Activated naive CD4-positive, alpha-beta T cell treated with anti-CD3 and anti-CD28 coated beads for 36 hours (primary cell): ENCODE measurements at regions not wholly inside any gene's neighbourhood (a gene's known extent, or its start where the extent isn't known, plus 50 kb on each side); places are given as distances from the start of the nearest gene placed in this dataset.
"Not testable (repeated sequence)": the region's sequence is repeated elsewhere in the genome, so short reads cannot be mapped to it uniquely, and the experiment has no call there.

ENCODE experiments used
- CTCF ChIA-PET: fragments of 350-600 bp; sonication (Branson Sonifier 250); formaldehyde crosslinking; loops from one replicate; lab custom pipeline; 2021; ENCODE audit warnings: antibody characterized with exemption; lab: Charles Lee
- DNase-seq: peaks from one replicate; pipeline ENCODE4 v3.0.0-alpha.2; 2020
- H3K27ac Mint-ChIP-seq: one replicate; pipeline ENCODE4 v1.8.0; 2021; ENCODE audit warnings: mild to moderate bottlenecking, mixed read lengths
- H3K27me3 Mint-ChIP-seq: one replicate; pipeline ENCODE4 v1.8.0; 2021; ENCODE audit warnings: low read depth, mixed read lengths
- H3K36me3 Mint-ChIP-seq: one replicate; pipeline ENCODE4 v1.8.0; 2021; ENCODE audit warnings: low read depth, mixed read lengths
- H3K4me1 Mint-ChIP-seq: one replicate; pipeline ENCODE4 v1.8.0; 2021; ENCODE audit warnings: low read depth, mixed read lengths
- H3K4me3 Mint-ChIP-seq: one replicate; pipeline ENCODE4 v1.8.0; 2021; ENCODE audit warnings: mild to moderate bottlenecking, moderate library complexity, mixed read lengths
- H3K9me3 Mint-ChIP-seq: one replicate; pipeline ENCODE4 v1.8.0; 2021; ENCODE audit warnings: mixed read lengths
- intact Hi-C: fragments of 100-400 bp; cut with micrococcal nuclease; formaldehyde crosslinking; loops from one replicate; pipeline ENCODE4 v1.15.1; 2023

DNA sequence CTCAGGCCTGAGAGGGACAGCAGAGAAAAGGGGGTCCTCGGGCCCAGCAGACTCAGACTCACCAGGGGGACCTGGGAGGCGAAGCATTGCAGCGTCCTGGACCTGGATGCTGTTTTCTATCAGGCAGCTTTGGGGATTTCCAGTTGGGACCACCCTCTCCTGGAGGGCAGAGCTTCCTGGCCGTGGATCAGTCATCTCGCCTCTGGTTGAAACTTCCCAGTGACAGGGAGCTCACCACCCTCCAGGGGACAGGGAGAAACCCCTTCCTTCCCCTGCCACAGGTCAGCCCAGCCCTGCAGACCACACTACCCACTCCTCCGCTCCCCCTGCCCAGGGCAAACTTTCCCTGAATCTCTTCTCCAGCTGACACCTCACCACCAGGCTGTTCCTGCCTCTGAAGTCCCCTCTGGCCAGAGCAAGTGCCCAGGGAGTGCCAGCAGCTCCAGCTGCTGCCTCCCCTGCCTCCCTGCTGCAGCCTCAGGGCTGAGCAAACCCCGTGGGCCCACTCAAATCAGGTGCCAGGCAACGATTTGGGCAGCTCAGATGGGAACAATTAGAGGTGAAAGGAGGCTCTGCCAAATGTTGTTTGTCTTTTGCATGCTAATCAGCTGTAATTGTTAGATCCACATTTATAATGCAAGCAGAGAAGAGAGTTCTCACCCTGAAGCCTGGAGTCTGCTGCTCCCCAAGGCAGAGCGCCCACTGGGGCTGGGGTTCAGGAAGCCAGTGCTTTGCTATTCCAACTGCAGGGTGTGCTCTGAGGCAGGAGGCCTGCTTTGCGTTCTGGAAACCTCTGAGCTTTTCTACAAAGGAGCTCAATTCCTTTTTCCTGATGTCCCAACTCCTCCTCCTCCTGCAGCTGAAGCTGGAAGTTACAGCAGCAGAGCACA lies 322.5 kb upstream of the SFSWAP start:
- H3K27me3 Mint-ChIP-seq, H3K36me3 Mint-ChIP-seq, H3K4me3 Mint-ChIP-seq, H3K27ac Mint-ChIP-seq, H3K9me3 Mint-ChIP-seq, intact Hi-C loops, DNase-seq, H3K4me1 Mint-ChIP-seq: not testable (repeated sequence)
- CTCF ChIA-PET, result interaction anchor here (0.6 kb wide), 1 partner anchor 574 kb away, joined by 3 read pairs; no protein-coding TSS in a partner anchor

- H3K27me3 Mint-ChIP-seq, result peaks cover 3% of the 10 kb centered on the region
- no peaks in the 10 kb centered on the region for H3K4me1 Mint-ChIP-seq
- DNase-seq, result no peak
- no peak overlapping the region for H3K27ac Mint-ChIP-seq
- no peaks in the 10 kb centered on the region for H3K9me3 Mint-ChIP-seq
- CTCF ChIA-PET, result interaction anchor here (0.6 kb wide), 1 partner anchor 575 kb away, joined by 3 read pairs; no protein-coding TSS in a partner anchor
- no peaks in the 10 kb centered on the region for H3K36me3 Mint-ChIP-seq
- no peak overlapping the region for H3K4me3 Mint-ChIP-seq
- intact Hi-C loops, result no loop called here
Observed at GRCh38 chr12:131389054-131390013, 321.6 kb upstream of the SFSWAP start.

DNA sequence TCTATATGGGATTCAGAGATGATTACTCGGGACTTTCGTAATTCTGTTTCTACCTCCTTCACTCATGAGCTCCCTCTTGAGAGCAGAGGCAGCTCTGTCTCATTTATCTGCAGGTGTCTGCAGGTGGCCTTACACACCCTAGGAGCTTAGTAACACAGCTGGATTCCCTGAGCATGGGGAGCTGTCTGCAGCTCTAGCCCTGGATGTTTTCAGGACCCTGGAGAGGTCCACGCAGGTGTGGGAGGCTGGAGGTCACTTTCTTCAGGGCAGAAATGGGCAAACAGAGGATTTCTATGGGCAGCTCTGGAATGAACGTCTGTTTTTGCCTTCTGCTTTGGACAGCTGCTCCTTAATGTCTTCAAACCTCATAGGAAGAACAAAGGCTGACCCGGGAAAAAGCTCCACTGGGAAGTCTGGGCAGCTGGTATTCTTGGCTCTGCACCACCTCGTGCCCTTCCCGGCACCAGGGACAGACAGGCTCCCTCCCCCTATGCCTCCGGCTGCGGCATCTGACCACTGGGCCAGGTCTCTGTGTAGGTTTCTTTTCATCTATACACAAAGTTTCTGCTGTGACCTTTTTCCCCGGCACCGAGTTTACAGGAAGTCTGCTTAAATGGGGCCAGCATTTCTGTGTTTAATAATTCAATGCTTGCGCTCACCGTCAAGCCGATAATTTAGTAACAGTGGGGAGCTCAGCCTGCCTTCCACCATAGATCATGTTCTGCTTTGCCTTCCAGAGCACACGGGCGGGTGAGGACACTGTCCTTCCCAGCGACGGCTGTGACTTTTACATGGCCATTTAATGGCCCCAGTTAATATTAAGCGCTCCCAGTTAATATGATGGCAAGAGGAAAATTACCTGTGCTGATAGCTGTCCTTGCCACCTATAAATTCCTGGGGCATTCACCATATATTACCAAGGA lies 320.2 kb upstream of the SFSWAP start:
- peak; percentile 31 for DNase-seq
- no peaks in the 10 kb centered on the region for H3K4me1 Mint-ChIP-seq
- no peaks in the 10 kb centered on the region for H3K9me3 Mint-ChIP-seq

DNA sequence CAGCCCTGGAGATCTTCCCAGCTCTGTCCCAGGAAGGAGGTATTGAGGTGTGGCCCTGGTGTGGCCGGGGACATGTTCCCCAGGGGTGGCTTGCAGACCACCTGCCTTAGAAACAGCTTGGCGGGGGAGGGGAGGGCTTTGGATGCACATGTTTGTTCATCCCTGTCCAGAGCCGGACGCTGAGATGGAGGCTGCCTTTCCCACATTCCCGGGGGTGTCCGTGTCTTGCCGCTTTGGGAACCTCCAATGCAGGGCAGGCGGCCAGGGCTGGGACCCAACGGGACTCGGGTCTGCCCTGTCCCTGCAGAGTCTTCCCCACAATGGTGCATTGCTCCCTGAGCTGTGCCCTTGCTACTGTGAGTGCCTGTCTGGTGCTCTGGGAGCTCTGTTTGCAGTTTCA lies 319.5 kb upstream of the SFSWAP start:
- Mint-ChIP-seq H3K27me3 (peaks cover 3% of the 10 kb centered on the region), H3K9me3 (no peaks in the 10 kb centered on the region), H3K36me3 (no peaks in the 10 kb centered on the region), H3K27ac (no peak overlapping the region), H3K4me3 (no peak overlapping the region), H3K4me1 (no peaks in the 10 kb centered on the region)
- intact Hi-C loops, result no loop called here
- DNase-seq, result no peak
- CTCF ChIA-PET, result no interaction called here

More for the DNA sequence above, 320.2 kb upstream of the SFSWAP start:
- H3K36me3 Mint-ChIP-seq, result no peaks in the 10 kb centered on the region
- H3K4me3 Mint-ChIP-seq, result no peak overlapping the region
- intact Hi-C loops, result no loop called here
- no peak overlapping the region for H3K27ac Mint-ChIP-seq
- peaks cover 3% of the 10 kb centered on the region for H3K27me3 Mint-ChIP-seq
- CTCF ChIA-PET, result no interaction called here

DNA sequence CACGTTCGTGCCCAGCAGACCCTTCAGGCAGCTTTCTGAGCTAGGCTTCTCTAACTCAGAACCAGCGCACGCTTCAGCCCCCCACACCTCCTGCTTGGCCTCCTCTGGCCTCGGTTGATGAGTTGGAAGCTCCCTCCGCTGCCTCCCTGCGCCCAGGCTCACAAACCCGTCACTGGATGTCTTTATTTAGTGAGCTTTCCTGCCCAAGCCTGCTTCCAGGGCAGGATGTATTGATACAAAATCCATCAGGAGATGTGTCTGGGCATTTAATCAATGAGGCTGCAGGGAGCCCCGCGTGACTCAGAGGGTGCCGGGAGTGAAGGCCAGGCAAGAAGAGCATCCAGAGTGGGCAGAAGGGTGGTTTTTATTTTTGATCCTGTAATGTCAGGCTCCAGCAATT lies 316.1 kb upstream of the SFSWAP start:
- CTCF ChIA-PET, H3K4me3 Mint-ChIP-seq, H3K27me3 Mint-ChIP-seq, H3K36me3 Mint-ChIP-seq, DNase-seq, H3K27ac Mint-ChIP-seq, H3K4me1 Mint-ChIP-seq, intact Hi-C loops: not testable (repeated sequence)
- peaks cover 14% of the 10 kb centered on the region for H3K9me3 Mint-ChIP-seq

DNA sequence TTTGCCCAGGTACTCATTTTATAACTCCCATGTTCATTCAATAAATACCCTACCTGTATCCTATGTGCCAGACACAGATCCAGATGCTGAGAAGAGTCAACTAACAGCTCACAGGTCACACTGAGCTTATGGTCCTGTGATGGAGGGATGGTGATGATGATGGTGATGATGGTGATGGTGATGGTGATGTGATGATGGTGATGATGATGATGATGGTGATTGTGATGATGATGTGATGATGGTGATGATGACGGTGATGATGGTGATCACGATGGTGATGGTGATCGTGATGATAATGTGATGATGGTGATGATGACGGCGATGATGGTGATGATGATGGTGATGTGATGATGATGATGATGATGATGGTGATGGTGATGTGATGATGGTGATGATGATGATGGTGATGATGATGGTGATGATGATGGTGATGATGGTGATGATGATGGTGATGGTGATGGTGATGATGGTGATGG lies 315.6 kb upstream of the SFSWAP start:
- H3K4me1 Mint-ChIP-seq, CTCF ChIA-PET, H3K27ac Mint-ChIP-seq, DNase-seq, H3K36me3 Mint-ChIP-seq, H3K27me3 Mint-ChIP-seq, H3K4me3 Mint-ChIP-seq, intact Hi-C loops: not testable (repeated sequence)
- H3K9me3 Mint-ChIP-seq, result peaks cover 14% of the 10 kb centered on the region

DNA sequence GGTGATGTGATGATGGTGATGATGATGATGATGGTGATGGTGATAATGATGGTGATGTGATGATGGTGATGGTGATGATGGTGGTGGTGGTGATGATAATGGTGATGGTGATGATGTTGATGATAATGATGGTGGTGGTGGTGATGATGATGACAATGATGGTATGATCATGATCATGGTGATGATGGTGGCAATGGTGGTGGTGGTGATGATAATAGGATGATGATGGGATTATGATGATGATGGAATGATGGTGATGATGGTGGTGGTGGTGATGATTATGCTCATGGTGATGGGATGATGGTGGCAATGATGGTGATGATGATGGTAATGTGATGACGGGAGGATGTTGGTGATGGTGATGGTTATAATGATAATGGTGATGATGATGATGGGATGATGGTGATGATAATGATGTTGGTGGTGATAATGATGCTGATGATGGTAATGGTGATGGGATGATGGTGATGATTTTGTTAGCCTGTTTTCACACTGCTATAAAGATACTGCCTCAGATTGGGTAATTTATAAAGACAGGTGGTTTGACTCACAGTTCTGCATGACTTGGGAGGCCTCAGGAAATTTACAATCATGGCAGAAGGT lies 314.8 kb upstream of the SFSWAP start:
- no peak for DNase-seq
- Mint-ChIP-seq H3K4me3 (no peak overlapping the region), H3K27me3 (no peaks in the 10 kb centered on the region), H3K36me3 (no peaks in the 10 kb centered on the region), H3K27ac (no peak overlapping the region), H3K9me3 (peaks cover 14% of the 10 kb centered on the region), H3K4me1 (no peaks in the 10 kb centered on the region)
- intact Hi-C loops, result no loop called here
- CTCF ChIA-PET, result no interaction called here

GRCh38 chr12:131397493-131398181 lies 313.3 kb upstream of the SFSWAP start:
- no peak for DNase-seq
- Mint-ChIP-seq H3K4me3 (no peak overlapping the region), H3K9me3 (peaks cover 14% of the 10 kb centered on the region), H3K4me1 (no peaks in the 10 kb centered on the region), H3K27ac (no peak overlapping the region), H3K27me3 (no peaks in the 10 kb centered on the region), H3K36me3 (no peaks in the 10 kb centered on the region)
- intact Hi-C loops, result no loop called here
- CTCF ChIA-PET, result no interaction called here

DNA sequence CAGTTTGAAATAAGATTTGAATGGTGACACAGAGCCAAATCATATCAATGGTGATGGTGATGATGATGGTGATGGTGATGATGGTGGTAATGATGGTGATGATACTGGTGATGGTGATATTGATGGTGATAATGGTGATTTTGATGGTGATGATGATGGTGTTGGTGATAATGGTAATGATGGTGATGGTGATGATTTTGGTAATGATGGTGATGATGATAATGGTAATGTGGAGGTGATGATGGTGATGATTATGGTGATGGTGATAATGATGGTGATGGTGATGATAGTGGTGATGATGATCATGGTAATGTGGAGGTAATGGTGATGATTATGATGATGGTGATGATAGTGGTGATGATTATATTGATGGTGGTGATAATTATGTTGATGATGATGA lies 311.9 kb upstream of the SFSWAP start:
- Mint-ChIP-seq H3K36me3 (no peaks in the 10 kb centered on the region), H3K4me1 (no peaks in the 10 kb centered on the region), H3K27me3 (no peaks in the 10 kb centered on the region), H3K9me3 (peaks cover 14% of the 10 kb centered on the region), H3K4me3 (no peak overlapping the region), H3K27ac (no peak overlapping the region)
- CTCF ChIA-PET, result no interaction called here
- intact Hi-C loops, result no loop called here
- DNase-seq, result no peak

DNA sequence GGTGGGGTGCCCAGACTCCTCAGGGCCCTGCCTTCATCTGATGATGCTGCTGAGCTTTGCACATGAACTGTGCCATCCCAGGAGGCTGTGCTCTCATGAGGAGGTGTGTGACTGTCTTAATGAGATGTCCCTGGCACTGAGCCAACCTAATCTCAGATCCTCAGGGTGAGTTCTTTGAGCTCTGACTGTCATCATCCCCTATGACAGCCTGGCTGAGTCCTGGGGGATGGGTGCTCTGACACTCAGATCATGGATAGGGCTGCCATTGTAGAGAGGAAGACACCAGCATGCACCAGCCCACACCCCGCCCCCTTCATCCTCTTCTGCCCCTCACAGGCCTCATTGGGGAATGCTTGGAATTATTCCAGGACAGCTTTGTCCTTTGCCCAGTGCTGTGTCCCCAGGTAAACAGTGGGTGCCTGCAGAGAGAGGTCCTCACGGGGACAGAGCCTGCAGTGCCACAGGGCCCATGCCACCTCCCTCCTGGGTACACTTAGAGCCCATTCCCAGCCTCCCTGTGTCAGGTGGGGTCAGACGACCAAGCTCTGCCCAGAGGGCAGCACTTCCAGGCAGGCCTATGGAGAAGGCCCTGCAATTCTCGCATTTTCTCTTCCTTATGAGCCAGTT lies 310.1 kb upstream of the SFSWAP start:
- intact Hi-C loops, H3K27ac Mint-ChIP-seq, CTCF ChIA-PET, H3K4me1 Mint-ChIP-seq, H3K4me3 Mint-ChIP-seq, DNase-seq, H3K27me3 Mint-ChIP-seq, H3K36me3 Mint-ChIP-seq: not testable (repeated sequence)
- peaks cover 14% of the 10 kb centered on the region for H3K9me3 Mint-ChIP-seq
